ENCODE measurements at regions not wholly inside any gene's neighbourhood (a gene's known extent, or its start where the extent isn't known, plus 50 kb on each side); places are given as distances from the start of the nearest gene placed in this dataset.
"Not testable (repeated sequence)": the region's sequence is repeated elsewhere in the genome, so short reads cannot be mapped to it uniquely, and the experiment has no call there.

DNA sequence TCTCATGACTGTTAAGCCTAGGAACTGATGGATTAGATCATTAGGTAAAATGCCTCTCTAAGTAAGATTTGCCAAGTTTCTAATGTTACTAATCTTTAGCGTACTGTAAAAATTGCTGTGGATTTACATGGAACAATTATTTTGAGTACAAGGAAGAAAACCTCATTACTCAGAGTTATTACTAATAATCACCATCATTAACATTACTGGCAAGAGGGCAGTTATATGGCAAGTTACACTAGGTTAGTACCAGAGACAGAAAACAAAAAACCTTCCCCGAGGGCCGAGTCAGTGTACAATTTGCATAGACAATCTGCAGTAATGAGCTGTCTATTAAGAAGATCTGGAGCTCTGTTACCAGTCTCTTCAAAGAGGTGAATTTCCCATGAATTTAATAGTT is 775.6 kb downstream of the GATA3 start:
- DNase-seq: no peak

GRCh38 chr10:8830876-8831275 is 776.4 kb downstream of the GATA3 start:
- DNase-seq: no peak

GRCh38 chr10:8835453-8836167 is 781.1 kb downstream of the GATA3 start:
- no peak for DNase-seq

GRCh38 chr10:8840356-8840755 is 785.9 kb downstream of the GATA3 start:
- DNase-seq: no peak

- DNase-seq: no peak
Observed at GRCh38 chr10:8844141-8844540, 789.7 kb downstream of the GATA3 start.

- no peak for DNase-seq
Observed at GRCh38 chr10:8852546-8852945, 798.1 kb downstream of the GATA3 start.

- DNase-seq: no peak
Observed at GRCh38 chr10:8853048-8853447, 798.6 kb downstream of the GATA3 start.

GRCh38 chr10:8868924-8869323 is 814.4 kb downstream of the GATA3 start:
- not testable (repeated sequence) for DNase-seq

- no peak for DNase-seq
Observed at GRCh38 chr10:8873310-8873709, 818.8 kb downstream of the GATA3 start.

DNA sequence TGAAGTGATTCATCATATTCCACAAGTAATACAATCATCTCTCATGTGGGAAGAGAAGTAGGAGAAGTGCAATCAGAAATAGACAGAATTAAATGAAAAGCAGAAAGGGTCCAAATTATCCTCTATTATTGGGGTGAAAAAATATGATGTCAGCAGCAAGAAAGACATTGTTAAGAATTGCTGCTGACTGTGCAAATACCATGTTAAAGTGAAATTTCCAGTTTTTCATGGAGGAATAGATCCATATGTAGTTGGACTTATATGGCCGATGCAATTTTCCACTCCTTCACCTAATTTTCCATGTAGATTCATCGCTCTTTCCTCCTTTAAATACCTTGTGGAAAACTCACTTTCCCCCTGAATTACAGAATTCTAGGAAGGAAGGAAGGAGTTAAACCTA is 819.8 kb downstream of the GATA3 start:
- no peak for DNase-seq

GRCh38 chr10:8874972-8875371 is 820.5 kb downstream of the GATA3 start:
- DNase-seq: no peak

GRCh38 chr10:8876171-8876570 is 821.7 kb downstream of the GATA3 start:
- DNase-seq: no peak

DNA sequence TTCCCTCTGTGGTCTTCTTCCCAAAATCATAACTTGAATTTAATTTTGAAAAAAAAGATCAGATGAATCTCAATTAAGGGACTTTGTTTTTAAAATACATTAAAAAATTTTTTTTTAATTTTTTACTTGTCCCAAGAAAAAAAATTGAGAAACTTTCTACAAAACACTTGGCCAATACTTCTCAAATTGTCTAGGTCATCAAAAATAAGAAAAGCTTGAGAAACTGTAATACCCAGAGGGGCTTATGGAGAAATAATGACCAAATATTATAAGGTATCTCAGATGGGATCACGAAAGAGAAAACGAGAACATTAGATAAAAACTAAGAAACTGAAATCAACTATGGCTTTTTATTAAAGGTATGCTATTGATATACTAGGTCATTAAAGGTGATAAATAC is 835.0 kb downstream of the GATA3 start:
- DNase-seq: no peak

DNA sequence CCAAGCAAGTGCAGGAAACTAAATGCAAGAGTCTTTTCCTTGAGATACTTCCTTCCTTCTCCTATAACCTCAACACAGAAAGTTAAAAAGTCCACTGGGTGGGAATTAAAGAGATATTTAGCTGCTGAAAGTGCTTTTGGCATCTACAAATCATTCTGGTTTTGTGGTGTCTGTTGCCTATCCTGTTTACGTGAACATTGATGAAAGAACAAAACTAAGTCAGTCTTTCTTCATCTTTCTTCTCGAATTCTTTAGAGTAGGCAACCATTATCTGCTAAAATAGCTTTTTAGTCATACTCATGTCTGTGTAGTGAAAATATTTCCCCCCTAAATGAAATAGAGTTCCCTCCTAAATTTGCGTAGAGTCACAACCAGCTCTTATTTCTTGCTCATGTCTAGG is 838.6 kb downstream of the GATA3 start:
- DNase-seq: no peak

DNA sequence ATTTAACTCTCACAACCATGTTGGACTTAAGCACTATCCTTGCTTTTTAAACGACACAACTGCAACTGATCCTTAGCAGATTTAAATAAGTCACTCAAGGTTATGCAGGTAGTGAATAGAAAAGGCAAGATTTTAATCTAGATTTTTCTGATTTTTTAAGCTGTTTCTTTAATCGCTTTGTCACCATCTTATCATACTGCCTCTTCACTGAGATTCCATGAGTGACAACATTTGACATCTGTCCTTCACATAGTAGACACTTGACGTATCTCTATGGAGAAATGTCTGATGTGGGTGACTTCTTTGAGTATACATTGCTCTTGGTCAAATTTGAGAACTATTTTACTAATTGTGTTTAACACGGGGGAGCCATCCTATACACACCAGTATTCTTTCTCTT is 839.7 kb downstream of the GATA3 start:
- no peak for DNase-seq

DNA sequence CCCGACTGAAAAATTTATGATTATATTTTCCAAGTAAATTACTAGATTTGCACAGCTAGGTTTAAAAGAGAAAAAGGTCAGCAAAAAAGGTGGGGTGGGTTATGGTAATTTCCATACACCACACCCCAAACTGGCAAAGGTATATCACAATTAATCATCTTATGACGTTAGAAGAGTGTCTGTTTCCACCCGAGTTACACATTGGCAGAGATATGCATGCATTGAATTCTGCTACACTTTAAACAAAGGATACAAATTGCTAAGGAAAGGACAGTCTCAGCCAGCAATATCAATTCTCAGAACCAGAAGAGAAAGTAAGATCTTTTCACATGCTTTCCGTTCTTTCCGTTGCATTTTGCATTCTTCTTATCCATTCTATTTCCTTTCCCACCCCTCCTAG is 843.3 kb downstream of the GATA3 start:
- DNase-seq: no peak

DNA sequence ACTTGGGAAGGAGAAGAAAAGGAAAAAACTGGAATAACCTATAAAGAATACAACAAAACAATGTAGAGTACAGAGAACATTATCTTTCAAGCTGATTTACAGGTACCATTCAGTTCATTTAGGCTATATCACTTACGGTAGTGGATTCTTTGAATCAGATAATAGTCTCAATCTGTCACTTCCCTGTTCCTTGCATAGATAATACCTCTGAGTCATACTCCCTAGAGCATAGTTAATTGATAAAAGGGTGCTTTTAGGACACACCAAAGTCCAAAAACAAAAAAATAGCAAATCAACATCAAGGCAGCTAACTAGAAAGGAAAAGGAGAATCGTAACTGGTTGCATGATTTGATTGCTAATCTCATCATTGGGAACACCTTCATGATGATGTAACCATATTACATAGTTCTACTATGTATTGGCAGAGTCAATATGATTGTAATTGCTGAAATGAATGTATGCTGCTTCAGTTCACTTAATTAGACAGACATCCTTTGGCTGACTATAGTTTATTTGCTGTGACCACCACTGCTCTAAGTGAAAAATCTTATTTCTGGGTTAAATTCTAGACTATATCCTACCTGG is 844.4 kb downstream of the GATA3 start:
- no peak for DNase-seq

GRCh38 chr10:8902926-8903325 is 848.4 kb downstream of the GATA3 start:
- DNase-seq: no peak

- DNase-seq: no peak
Observed at GRCh38 chr10:8908013-8908412, 853.5 kb downstream of the GATA3 start.

- no peak for DNase-seq
Observed at GRCh38 chr10:8910314-8910713, 855.8 kb downstream of the GATA3 start.

DNA sequence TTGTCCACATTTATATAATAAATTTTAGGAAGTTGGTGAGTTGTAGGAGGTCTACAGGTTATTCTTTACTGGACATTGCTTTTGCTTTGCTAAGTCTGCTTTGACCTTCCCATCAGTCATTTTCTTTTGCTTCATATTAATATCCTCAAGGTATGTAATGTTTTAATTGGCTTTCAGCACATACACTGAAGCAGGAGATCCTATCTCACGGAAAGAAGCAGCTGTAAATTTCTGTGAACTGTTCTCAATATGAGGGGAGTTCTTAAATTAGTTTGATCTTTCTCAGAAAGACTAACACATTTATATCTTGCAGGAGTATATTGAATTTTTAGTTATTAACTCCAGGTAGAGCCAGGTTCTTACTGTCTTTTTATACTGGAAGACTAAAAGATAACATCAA is 856.5 kb downstream of the GATA3 start:
- DNase-seq: no peak

GRCh38 chr10:8912108-8912507 is 857.6 kb downstream of the GATA3 start:
- DNase-seq: no peak

DNA sequence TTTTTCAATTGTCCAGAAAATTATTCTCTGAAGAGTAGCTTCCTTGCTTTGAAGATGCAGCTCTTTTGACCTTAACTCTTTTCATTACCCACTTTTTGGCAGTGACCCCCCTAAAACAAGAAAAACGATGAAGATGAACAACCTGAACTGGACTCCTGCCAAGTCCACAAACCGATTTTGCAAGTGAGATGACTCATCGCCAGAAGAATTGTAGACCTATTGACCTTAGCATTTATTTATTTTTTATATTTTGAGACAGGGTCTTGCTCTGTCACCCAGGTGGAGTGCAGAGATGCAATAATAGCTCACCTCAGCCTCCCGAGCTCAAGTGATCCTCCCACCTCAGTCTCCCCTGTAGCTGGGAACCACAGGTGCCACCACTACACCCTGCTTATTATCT is 859.2 kb downstream of the GATA3 start:
- no peak for DNase-seq

DNA sequence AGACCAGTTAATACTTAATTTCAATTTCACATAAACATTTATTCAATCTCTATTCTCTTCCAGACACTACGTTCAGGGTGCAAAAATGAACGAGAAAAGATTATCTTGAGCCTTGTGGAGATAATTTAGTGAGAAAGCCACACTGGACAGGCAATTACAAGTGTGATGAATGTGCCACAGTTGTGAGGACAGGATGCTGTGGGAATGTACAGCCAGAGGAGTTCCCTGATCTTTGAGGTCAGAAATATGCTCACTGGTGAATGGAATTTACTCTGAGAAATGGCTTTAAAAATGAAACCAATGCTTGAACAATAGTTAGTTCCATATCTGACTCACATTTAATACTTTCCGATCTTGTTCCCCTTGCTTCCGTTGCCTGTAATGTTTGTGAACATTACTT is 864.8 kb downstream of the GATA3 start:
- DNase-seq: no peak

DNA sequence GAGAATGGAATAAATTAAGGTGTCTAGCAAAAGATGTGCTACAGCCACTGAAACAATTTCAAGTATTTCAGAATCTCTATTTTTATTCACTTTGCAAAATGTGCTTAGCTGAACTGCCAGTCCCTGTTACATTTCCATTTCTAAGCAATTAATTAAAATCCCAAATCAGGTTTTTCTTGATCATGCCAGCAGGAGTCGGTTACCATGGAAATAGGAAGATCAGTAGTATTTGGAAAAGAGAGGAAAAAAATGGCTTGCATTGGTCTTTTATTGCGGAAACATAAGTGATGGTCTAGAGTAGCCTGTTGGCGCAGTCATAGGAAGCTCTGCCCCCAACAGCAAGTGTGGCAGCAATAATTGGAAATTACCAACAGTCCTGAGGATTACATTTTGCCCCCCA is 867.1 kb downstream of the GATA3 start:
- DNase-seq: no peak
